SK-N-SH treated with all-trans-retinoic acid at 6 μM for 48 hours (cell line): ENCODE measurements at regions not wholly inside any gene's neighbourhood (a gene's known extent, or its start where the extent isn't known, plus 50 kb on each side); places are given as distances from the start of the nearest gene placed in this dataset.

Experiments
- ARNTL ChIP-seq: fragments of 450-650 bp; formaldehyde crosslinking; IDR thresholded peaks from 2 replicates; pipeline ENCODE4 v1.5.0; 2020; ENCODE audit warnings: low read depth, mild to moderate bottlenecking, moderate library complexity, borderline replicate concordance
- BACH2 ChIP-seq: fragments of 250-450 bp; sonication (Bioruptor Pico); IDR thresholded peaks from 2 replicates; pipeline ENCODE4 v1.9.0; 2021; ENCODE audit warnings: mild to moderate bottlenecking, borderline replicate concordance
- CSDC2 ChIP-seq: fragments of 250-450 bp; sonication (Bioruptor Pico); IDR thresholded peaks from 2 replicates; pipeline ENCODE4 v1.5.0; 2020; ENCODE audit warnings: mild to moderate bottlenecking, moderate library complexity
- ESRRG ChIP-seq: fragments of 250-450 bp; sonication (Bioruptor Pico); IDR thresholded peaks from 2 replicates; pipeline ENCODE4 v1.6.1; 2021; ENCODE audit warnings: mild to moderate bottlenecking
- GLIS3 ChIP-seq: fragments of 250-450 bp; sonication (Bioruptor Pico); IDR thresholded peaks from 2 replicates; pipeline ENCODE4 v1.5.0; 2020; ENCODE audit warnings: mild to moderate bottlenecking, moderate library complexity
- RARB ChIP-seq: fragments of 250-450 bp; sonication (Bioruptor Pico); IDR thresholded peaks from 2 replicates; pipeline ENCODE4 v1.8.0; 2021; ENCODE audit warnings: mild to moderate bottlenecking, moderate library complexity
- ZC3H10 ChIP-seq: fragments of 250-450 bp; sonication (Bioruptor Pico); IDR thresholded peaks from 2 replicates; pipeline ENCODE4 v1.5.1; 2021; ENCODE audit warnings: mild to moderate bottlenecking, moderate library complexity
- ZFP3 ChIP-seq: fragments of 250-450 bp; sonication (Bioruptor Pico); IDR thresholded peaks from 2 replicates; pipeline ENCODE4 v1.5.0; 2020; ENCODE audit warnings: mild to moderate bottlenecking, moderate library complexity
- ZNF70 ChIP-seq: fragments of 450-650 bp; formaldehyde crosslinking; IDR thresholded peaks from 2 replicates; pipeline ENCODE4 v1.5.0; 2020; ENCODE audit warnings: mild to moderate bottlenecking, moderate library complexity
- ZNF8 ChIP-seq: fragments of 450-650 bp; formaldehyde crosslinking; IDR thresholded peaks from 2 replicates; pipeline ENCODE4 v1.5.0; 2020; ENCODE audit warnings: mild to moderate bottlenecking, moderate library complexity
- TF ChIP-seq, protein P1 (sequence below): fragments of 250-450 bp; sonication (Bioruptor Pico); IDR thresholded peaks from 2 replicates; pipeline ENCODE4 v1.5.1; 2020; ENCODE audit warnings: low read depth, mild to moderate bottlenecking, moderate library complexity
- TF ChIP-seq, protein P2 (sequence below): fragments of 250-450 bp; sonication (Bioruptor Pico); IDR thresholded peaks from 2 replicates; pipeline ENCODE4 v1.8.0; 2020; ENCODE audit warnings: mild to moderate bottlenecking, moderate library complexity, borderline replicate concordance

DNA sequence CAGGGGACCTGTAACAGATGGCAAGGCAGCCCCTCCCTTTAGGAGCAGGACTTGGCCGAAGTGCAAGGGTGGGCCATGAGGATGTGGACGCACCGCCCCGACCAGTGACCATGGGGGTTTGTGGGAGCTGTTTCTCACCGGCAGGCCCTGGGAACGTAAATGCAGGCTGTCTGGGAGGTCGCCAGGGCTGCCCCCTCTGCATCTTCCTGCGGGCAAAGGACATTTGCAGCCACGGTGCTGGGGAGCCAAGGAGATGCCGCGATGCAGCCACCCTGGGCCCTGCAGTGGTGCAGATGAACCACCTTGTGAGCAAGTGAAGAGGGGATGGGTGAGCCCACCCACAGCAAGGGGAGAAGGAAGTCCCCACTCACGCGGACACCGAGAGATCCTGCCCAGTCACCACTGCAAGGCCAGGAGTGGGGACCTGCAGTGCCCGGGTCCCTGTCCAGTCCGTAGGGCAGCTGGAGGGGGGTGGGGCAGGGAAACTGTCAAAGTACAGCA lies 121.1 kb downstream of the SIK1 start:
- TF ChIP-seq ZNF70 (CRISPR knock-in tag) (no peak), CSDC2 (CRISPR knock-in tag) (no peak), ARNTL (CRISPR knock-in tag) (no peak), GLIS3 (CRISPR knock-in tag) (no peak), ESRRG (no peak), ZFP3 (CRISPR knock-in tag) (no peak), ZC3H10 (no peak), BACH2 (CRISPR knock-in tag) (no peak), ZNF8 (CRISPR knock-in tag) (no peak), RARB (CRISPR knock-in tag) (no peak)
- TF ChIP-seq, protein P1, sequence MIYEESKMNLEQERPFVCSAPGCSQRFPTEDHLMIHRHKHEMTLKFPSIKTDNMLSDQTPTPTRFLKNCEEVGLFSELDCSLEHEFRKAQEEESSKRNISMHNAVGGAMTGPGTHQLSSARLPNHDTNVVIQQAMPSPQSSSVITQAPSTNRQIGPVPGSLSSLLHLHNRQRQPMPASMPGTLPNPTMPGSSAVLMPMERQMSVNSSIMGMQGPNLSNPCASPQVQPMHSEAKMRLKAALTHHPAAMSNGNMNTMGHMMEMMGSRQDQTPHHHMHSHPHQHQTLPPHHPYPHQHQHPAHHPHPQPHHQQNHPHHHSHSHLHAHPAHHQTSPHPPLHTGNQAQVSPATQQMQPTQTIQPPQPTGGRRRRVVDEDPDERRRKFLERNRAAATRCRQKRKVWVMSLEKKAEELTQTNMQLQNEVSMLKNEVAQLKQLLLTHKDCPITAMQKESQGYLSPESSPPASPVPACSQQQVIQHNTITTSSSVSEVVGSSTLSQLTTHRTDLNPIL (CRISPR knock-in tag): no peak
- TF ChIP-seq, protein P2, sequence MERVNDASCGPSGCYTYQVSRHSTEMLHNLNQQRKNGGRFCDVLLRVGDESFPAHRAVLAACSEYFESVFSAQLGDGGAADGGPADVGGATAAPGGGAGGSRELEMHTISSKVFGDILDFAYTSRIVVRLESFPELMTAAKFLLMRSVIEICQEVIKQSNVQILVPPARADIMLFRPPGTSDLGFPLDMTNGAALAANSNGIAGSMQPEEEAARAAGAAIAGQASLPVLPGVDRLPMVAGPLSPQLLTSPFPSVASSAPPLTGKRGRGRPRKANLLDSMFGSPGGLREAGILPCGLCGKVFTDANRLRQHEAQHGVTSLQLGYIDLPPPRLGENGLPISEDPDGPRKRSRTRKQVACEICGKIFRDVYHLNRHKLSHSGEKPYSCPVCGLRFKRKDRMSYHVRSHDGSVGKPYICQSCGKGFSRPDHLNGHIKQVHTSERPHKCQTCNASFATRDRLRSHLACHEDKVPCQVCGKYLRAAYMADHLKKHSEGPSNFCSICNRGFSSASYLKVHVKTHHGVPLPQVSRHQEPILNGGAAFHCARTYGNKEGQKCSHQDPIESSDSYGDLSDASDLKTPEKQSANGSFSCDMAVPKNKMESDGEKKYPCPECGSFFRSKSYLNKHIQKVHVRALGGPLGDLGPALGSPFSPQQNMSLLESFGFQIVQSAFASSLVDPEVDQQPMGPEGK (CRISPR knock-in tag): no peak
